ENCODE measurements at regions not wholly inside any gene's neighbourhood (a gene's known extent, or its start where the extent isn't known, plus 50 kb on each side); places are given as distances from the start of the nearest gene placed in this dataset.

DNA sequence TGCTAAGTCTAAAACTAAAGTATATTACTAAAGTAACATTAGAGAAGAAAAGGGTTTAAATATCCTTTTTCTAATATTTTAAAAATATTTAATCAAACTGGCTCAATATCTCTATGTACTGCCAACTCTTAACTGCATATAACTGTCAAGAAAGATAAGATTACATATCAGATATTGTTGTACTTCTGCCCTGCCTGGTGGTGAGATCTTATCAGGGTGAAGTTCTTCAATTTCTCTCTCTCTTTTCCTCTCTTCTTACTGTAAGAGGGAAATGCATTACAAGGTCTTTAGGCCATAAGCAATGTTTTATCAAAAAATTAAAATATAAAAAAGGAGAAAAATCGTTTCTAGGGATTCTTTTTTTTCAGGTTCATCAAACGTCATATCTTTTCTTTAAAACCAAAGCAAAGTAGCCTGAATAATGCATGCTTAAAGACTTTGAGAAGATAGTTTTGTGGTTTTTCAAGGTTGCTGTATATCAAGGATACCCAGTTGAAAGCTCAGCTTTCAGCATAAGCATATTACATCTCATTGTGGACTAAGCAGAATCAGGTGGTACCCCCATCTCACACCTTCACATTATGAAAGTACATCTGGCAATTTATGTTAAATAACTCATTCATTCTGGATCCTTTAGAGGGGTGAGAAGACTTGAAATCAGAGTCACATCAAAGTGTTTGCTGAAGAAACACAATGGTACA, 1625.7 kb upstream of the SLC10A2 start:
- CTCF ChIA-PET, result no interaction called here
- POLR2A ChIA-PET (ENCODE audit: unreplicated experiment), result no interaction called here
- ATAC-seq, result no peak

DNA sequence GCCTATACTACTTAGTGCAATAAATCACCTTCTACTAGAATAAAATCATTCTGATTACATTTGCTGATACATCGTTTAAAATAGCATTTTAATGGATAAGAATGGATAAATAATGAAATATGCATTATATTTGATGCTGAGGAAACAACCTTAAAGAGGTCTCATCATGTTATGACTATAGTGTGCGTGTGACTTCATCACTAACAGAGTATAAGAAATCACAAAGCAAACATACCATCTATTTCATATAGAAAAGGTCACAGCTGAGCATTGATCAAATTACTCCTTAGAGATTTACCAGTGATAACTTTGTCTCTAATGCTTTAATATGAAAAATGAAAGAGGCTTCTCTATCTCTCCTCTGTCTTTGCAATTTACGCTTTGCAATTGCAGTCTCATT, 1620.3 kb upstream of the SLC10A2 start:
- Histone ChIP-seq H3K27me3 (ENCODE audit: low read length) (no peaks in the 10 kb centered on the region), H3K79me2 (ENCODE audit: low read length) (no peaks in the 10 kb centered on the region), H3K4me1 (ENCODE audit: insufficient read depth, low read length) (no peaks in the 10 kb centered on the region), H4K20me1 (ENCODE audit: low read length) (no peaks in the 10 kb centered on the region), H3K9me3 (ENCODE audit: low read length) (no peaks in the 10 kb centered on the region), H3F3A (ENCODE audit: low read length, unreplicated experiment) (no peaks in the 10 kb centered on the region), H3K36me3 (ENCODE audit: low read depth, low read length) (no peaks in the 10 kb centered on the region), H3K27ac (ENCODE audit: low read length) (no peak overlapping the region), H3K4me3 (ENCODE audit: low read length) (no peak overlapping the region), H3K9me2 (replicated peaks; ENCODE audit: low read length) (no peaks in the 10 kb centered on the region), H3K4me2 (ENCODE audit: low read length) (no peak overlapping the region), H2AFZ (ENCODE audit: low read length) (no peak overlapping the region), H3K9ac (ENCODE audit: low read length) (no peak overlapping the region)
- POLR2A ChIA-PET (ENCODE audit: unreplicated experiment), result no interaction called here
- DNase-seq, result no peak
- ATAC-seq, result no peak
- BruUV-seq (replicated peaks), result no TSS peak
- no peak for TF ChIP-seq EZH2phosphoT487 (IDR thresholded peaks at IDR 0.05; ENCODE audit: borderline replicate concordance, low read length)
- TF ChIP-seq EZH2 (IDR thresholded peaks at IDR 0.05; ENCODE audit: low read length, unreplicated experiment), result no peak
- TF ChIP-seq, protein P1, sequence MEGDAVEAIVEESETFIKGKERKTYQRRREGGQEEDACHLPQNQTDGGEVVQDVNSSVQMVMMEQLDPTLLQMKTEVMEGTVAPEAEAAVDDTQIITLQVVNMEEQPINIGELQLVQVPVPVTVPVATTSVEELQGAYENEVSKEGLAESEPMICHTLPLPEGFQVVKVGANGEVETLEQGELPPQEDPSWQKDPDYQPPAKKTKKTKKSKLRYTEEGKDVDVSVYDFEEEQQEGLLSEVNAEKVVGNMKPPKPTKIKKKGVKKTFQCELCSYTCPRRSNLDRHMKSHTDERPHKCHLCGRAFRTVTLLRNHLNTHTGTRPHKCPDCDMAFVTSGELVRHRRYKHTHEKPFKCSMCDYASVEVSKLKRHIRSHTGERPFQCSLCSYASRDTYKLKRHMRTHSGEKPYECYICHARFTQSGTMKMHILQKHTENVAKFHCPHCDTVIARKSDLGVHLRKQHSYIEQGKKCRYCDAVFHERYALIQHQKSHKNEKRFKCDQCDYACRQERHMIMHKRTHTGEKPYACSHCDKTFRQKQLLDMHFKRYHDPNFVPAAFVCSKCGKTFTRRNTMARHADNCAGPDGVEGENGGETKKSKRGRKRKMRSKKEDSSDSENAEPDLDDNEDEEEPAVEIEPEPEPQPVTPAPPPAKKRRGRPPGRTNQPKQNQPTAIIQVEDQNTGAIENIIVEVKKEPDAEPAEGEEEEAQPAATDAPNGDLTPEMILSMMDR (conservative IDR thresholded peaks at IDR 0.05; ENCODE audit: low read depth, low read length), result no peak
- CTCF ChIA-PET, result no interaction called here
- intact Hi-C loops (cut with micrococcal nuclease), result no loop called here

More for the DNA sequence above, 1625.7 kb upstream of the SLC10A2 start:
- Histone ChIP-seq H2AFZ (ENCODE audit: low read length) (no peak overlapping the region), H3K4me2 (ENCODE audit: low read length) (no peak overlapping the region), H3K4me1 (ENCODE audit: insufficient read depth, low read length) (no peaks in the 10 kb centered on the region), H3K9me2 (replicated peaks; ENCODE audit: low read length) (no peaks in the 10 kb centered on the region), H3F3A (ENCODE audit: low read length, unreplicated experiment) (no peaks in the 10 kb centered on the region), H3K4me3 (ENCODE audit: low read length) (no peak overlapping the region), H3K79me2 (ENCODE audit: low read length) (no peaks in the 10 kb centered on the region), H3K9ac (ENCODE audit: low read length) (no peak overlapping the region), H3K27me3 (ENCODE audit: low read length) (no peaks in the 10 kb centered on the region), H3K36me3 (ENCODE audit: low read depth, low read length) (no peaks in the 10 kb centered on the region), H3K9me3 (ENCODE audit: low read length) (no peaks in the 10 kb centered on the region), H4K20me1 (ENCODE audit: low read length) (no peaks in the 10 kb centered on the region), H3K27ac (ENCODE audit: low read length) (no peak overlapping the region)
- DNase-seq, result no peak
- intact Hi-C loops (cut with micrococcal nuclease), result no loop called here
- TF ChIP-seq EZH2 (IDR thresholded peaks at IDR 0.05; ENCODE audit: low read length, unreplicated experiment) (no peak), EZH2phosphoT487 (IDR thresholded peaks at IDR 0.05; ENCODE audit: borderline replicate concordance, low read length) (no peak)
- TF ChIP-seq, protein P1 (conservative IDR thresholded peaks at IDR 0.05; ENCODE audit: low read depth, low read length), result no peak
- no TSS peak for BruUV-seq (replicated peaks)

DNA sequence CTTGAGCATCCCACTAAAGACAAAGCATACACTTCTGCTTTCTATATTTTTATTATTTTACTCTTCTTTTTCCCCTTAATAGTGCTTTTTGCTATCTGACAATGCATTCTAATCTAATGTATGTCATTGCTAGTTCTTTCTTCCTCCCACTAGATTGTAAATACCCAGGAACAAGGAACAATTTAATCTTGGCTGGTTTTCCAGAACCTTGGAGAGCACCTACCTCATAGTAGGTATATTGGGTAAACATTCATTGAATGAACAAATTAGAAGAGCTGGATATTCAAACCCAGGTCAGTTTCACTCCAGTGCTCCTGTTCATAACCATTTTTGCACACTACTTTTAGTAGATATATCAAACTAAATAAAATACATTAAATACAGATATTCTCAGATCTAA, 1617.6 kb upstream of the SLC10A2 start:
- Histone ChIP-seq H3K4me1 (ENCODE audit: insufficient read depth, low read length) (no peaks in the 10 kb centered on the region), H3K27me3 (ENCODE audit: low read length) (no peaks in the 10 kb centered on the region), H3K9me2 (replicated peaks; ENCODE audit: low read length) (no peaks in the 10 kb centered on the region), H3K79me2 (ENCODE audit: low read length) (no peaks in the 10 kb centered on the region), H3K9ac (ENCODE audit: low read length) (no peak overlapping the region), H3K4me2 (ENCODE audit: low read length) (no peak overlapping the region), H2AFZ (ENCODE audit: low read length) (no peak overlapping the region), H4K20me1 (ENCODE audit: low read length) (no peaks in the 10 kb centered on the region), H3K9me3 (ENCODE audit: low read length) (no peaks in the 10 kb centered on the region), H3F3A (ENCODE audit: low read length, unreplicated experiment) (no peaks in the 10 kb centered on the region), H3K4me3 (ENCODE audit: low read length) (no peak overlapping the region), H3K27ac (ENCODE audit: low read length) (no peak overlapping the region), H3K36me3 (ENCODE audit: low read depth, low read length) (no peaks in the 10 kb centered on the region)
- peak; percentile 6 for DNase-seq
- no peak for TF ChIP-seq EZH2 (IDR thresholded peaks at IDR 0.05; ENCODE audit: low read length, unreplicated experiment)
- TF ChIP-seq, protein P1 (conservative IDR thresholded peaks at IDR 0.05; ENCODE audit: low read depth, low read length), result no peak
- TF ChIP-seq EZH2phosphoT487 (IDR thresholded peaks at IDR 0.05; ENCODE audit: borderline replicate concordance, low read length), result no peak
- no TSS peak for BruUV-seq (replicated peaks)
- no peak for ATAC-seq
- POLR2A ChIA-PET (ENCODE audit: unreplicated experiment), result no interaction called here
- intact Hi-C loops (cut with micrococcal nuclease), result no loop called here
- CTCF ChIA-PET, result no interaction called here
